Endothelial cell of umbilical vein (primary cell): ENCODE measurements at regions not wholly inside any gene's neighbourhood (a gene's known extent, or its start where the extent isn't known, plus 50 kb on each side); places are given as distances from the start of the nearest gene placed in this dataset.

Source experiments
- BruUV-seq: library from RNA; stranded (reverse); fragments of 400-500 nt; replicated peaks from 2 replicates; lab custom pipeline; 2021; lab: Mats Ljungman, UMichigan
- CTCF ChIA-PET: fragments of 300-600, 350-600 bp; sonication (Branson Sonifier 250); formaldehyde crosslinking; loops from one replicate; lab custom pipeline; 2021; ENCODE audit warnings: antibody characterized with exemption, inconsistent platforms; lab: Charles Lee
- POLR2A ChIA-PET: fragments of 300-600, 350-600 bp; sonication (Branson Sonifier 250); formaldehyde crosslinking; loops from one replicate; lab custom pipeline; 2021; ENCODE audit warnings: antibody characterized with exemption, inconsistent platforms; lab: Charles Lee
- DNase-seq: peaks from one replicate; pipeline ENCODE4 v3.0.0-alpha.2; 2011; ENCODE audit warnings: low read depth, low spot score
- FAIRE-seq: peaks from 2 replicates; lab custom pipeline; 2011; peaks lifted over from hg19 to GRCh38; lab: Jason Lieb, UNC
- H2AFZ ChIP-seq: 2 replicates; pipeline ENCODE4 v1.6.0; 2012; ENCODE audit warnings: low read depth, low read length, control low read depth, inconsistent platforms
- H3K27ac ChIP-seq: 2 replicates; pipeline ENCODE4 v1.5.1; 2011; ENCODE audit warnings: low read depth, mild to moderate bottlenecking, control low read depth, low read length, moderate library complexity; ENCODE audit not compliant: insufficient read depth
- H3K27me3 ChIP-seq, 2 experiments: 2 replicates each; pipeline versions ENCODE4 v1.6.0 to v1.6.1; 2011; ENCODE audit warnings: low read length in 2 of 2, mixed read lengths in 1 of 2; ENCODE audit not compliant: control insufficient read depth in 2 of 2, insufficient read depth in 2 of 2
- H3K36me3 ChIP-seq, 2 experiments: 2 replicates in 1 of 2; 3 replicates in 1 of 2; pipeline ENCODE4 v1.5.1; 2011; ENCODE audit warnings: low read length in 2 of 2, mild to moderate bottlenecking in 1 of 2, moderate library complexity in 1 of 2; ENCODE audit not compliant: control insufficient read depth in 2 of 2, insufficient read depth in 2 of 2; ENCODE audit errors: extremely low read depth in 1 of 2
- H3K4me1 ChIP-seq: 3 replicates; pipeline ENCODE4 v1.5.1; 2011; ENCODE audit warnings: mild to moderate bottlenecking, low read length; ENCODE audit not compliant: control insufficient read depth, insufficient read depth; ENCODE audit errors: extremely low read depth
- H3K4me2 ChIP-seq: 2 replicates; pipeline ENCODE4 v1.6.1; 2011; ENCODE audit warnings: low read length, control low read depth, mixed read lengths; ENCODE audit not compliant: insufficient read depth
- H3K4me3 ChIP-seq, 3 experiments: fragments of 200-600 bp in 1 of 3; sonication (generic), shearing (Covaris generic) in 1 of 3; replicated peaks in 1 of 3; 2 replicates each; pipeline ENCODE4 v1.5.1; 2011 to 2016; ENCODE audit warnings: control low read depth in 3 of 3, low read length in 3 of 3, mild to moderate bottlenecking in 2 of 3, inconsistent platforms in 1 of 3, low read depth in 1 of 3, moderate library complexity in 1 of 3; ENCODE audit not compliant: insufficient read depth in 1 of 3
- H3K79me2 ChIP-seq: 2 replicates; pipeline ENCODE4 v1.6.0; 2012; ENCODE audit warnings: low read length, inconsistent platforms; ENCODE audit not compliant: control insufficient read depth, insufficient read depth
- H3K9ac ChIP-seq: replicated peaks from 2 replicates; pipeline ENCODE3; 2011; ENCODE audit warnings: low read length, control low read depth; ENCODE audit not compliant: insufficient read depth; ENCODE audit errors: extremely low read depth
- H3K9me1 ChIP-seq: replicated peaks from 3 replicates; pipeline ENCODE4 v1.6.0; 2011; ENCODE audit warnings: mild to moderate bottlenecking, low read length; ENCODE audit not compliant: control insufficient read depth, insufficient read depth; ENCODE audit errors: extremely low read depth
- H3K9me3 ChIP-seq: replicated peaks from 2 replicates; pipeline ENCODE4 v1.5.1; 2012; ENCODE audit warnings: low read length, inconsistent platforms; ENCODE audit not compliant: control insufficient read depth, insufficient read depth
- H4K20me1 ChIP-seq: replicated peaks from 2 replicates; pipeline ENCODE3; 2011; ENCODE audit warnings: mild to moderate bottlenecking, low read length; ENCODE audit not compliant: control insufficient read depth, insufficient read depth; ENCODE audit errors: extremely low read depth
- EZH2 ChIP-seq: IDR thresholded peaks from 2 replicates; pipeline ENCODE4 v1.6.1; 2012; ENCODE audit warnings: borderline replicate concordance, low read depth, mild to moderate bottlenecking, moderate library complexity, low read length, inconsistent platforms; ENCODE audit not compliant: severe bottlenecking
- FOS ChIP-seq: IDR thresholded peaks from 2 replicates; pipeline ENCODE4 v1.6.1; 2011; ENCODE audit warnings: mild to moderate bottlenecking, low read length, moderate library complexity, borderline replicate concordance; ENCODE audit not compliant: insufficient read depth
- GATA2 ChIP-seq: IDR thresholded peaks from 2 replicates; pipeline ENCODE4 v1.7.0; 2011; ENCODE audit warnings: low read depth, mild to moderate bottlenecking, moderate library complexity, mixed read lengths, low read length; ENCODE audit not compliant: insufficient read length, insufficient read depth
- JUN ChIP-seq: IDR thresholded peaks from 2 replicates; pipeline ENCODE4 v1.6.1; 2011; ENCODE audit warnings: borderline replicate concordance, low read depth; ENCODE audit not compliant: insufficient read length, insufficient read depth
- MYC ChIP-seq: IDR thresholded peaks from one replicate; pipeline ENCODE4 v1.6.1; 2011; ENCODE audit warnings: mild to moderate bottlenecking, low read depth, low read length
- POLR2A ChIP-seq: IDR thresholded peaks from 2 replicates; pipeline ENCODE4 v1.6.1; 2012; ENCODE audit warnings: low read depth, mild to moderate bottlenecking, control low read depth, low read length
- POLR2AphosphoS5 ChIP-seq: IDR thresholded peaks from 2 replicates; pipeline ENCODE4 v1.6.1; 2012; ENCODE audit warnings: low read depth, mild to moderate bottlenecking, control low read depth, low read length, moderate library complexity; ENCODE audit not compliant: insufficient read depth
- dilution Hi-C: fragments of 300-500 bp; cut with MboI; formaldehyde crosslinking; loops from one replicate; pipeline ENCODE4 v1.15.0; 2019; ENCODE audit warnings: low sequenced_read_pairs; ENCODE audit not compliant: extremely low pct_ligation_motif_present
- intact Hi-C: fragments of 100-400 bp; cut with micrococcal nuclease; formaldehyde crosslinking; loops from one replicate; pipeline ENCODE4 v1.10.0; 2022
- TF ChIP-seq, protein P1 (sequence below): IDR thresholded peaks from 2 replicates; pipeline ENCODE4 v1.6.1; 2011; ENCODE audit not compliant: insufficient read depth, insufficient read length
- TF ChIP-seq, protein P2 (sequence below), 2 donors: IDR thresholded peaks; 1 replicate in 1 of 2; 2 replicates in 1 of 2; pipeline ENCODE4 v1.5.1; 2011; ENCODE audit warnings: low read length in 2 of 2, mild to moderate bottlenecking in 2 of 2, moderate library complexity in 2 of 2, control low read depth in 1 of 2, inconsistent platforms in 1 of 2, low read depth in 1 of 2; ENCODE audit not compliant: insufficient read depth in 1 of 2; ENCODE audit errors: extremely low read depth in 1 of 2

DNA sequence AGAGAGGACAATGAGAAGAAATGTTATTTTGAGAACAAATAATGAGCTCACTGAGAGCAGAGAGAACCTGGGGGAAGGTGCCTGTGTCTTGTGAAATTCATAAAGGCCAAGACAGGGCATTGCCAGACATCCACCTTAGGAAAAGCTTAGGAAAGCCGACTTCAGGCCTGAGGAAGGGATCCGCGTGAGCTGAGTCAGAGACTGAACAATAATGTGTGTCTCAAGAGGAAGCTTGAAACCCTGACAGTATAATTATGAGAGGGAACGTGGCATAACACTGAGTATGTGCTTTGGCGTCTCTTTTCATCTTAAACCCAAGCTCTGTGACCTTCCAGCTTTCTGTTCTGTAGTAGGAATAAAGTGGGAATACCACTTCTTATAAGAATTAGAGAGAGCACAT lies 307.2 kb downstream of the ACTR3B start:
- POLR2A ChIA-PET, result no interaction called here
- BruUV-seq, result no TSS peak
- FAIRE-seq (no peak), DNase-seq (no peak)
- Histone ChIP-seq H3K36me3 (no peaks in the 10 kb centered on the region), H2AFZ (no peak overlapping the region), H3K4me1 (no peaks in the 10 kb centered on the region), H3K9me1 (no peaks in the 10 kb centered on the region), H3K79me2 (no peaks in the 10 kb centered on the region), H3K4me2 (no peak overlapping the region), H4K20me1 (no peaks in the 10 kb centered on the region), H3K27me3 (no peaks in the 10 kb centered on the region), H3K27ac (no peak overlapping the region), H3K4me3 (no peak overlapping the region), H3K9me3 (peaks cover 3% of the 10 kb centered on the region), H3K9ac (no peak overlapping the region)
- dilution Hi-C loops, result no loop called here
- intact Hi-C loops, result no loop called here
- TF ChIP-seq EZH2 (no peak), POLR2A (no peak), FOS (no peak), POLR2AphosphoS5 (no peak), MYC (no peak), GATA2 (no peak), JUN (no peak)
- TF ChIP-seq, protein P1, sequence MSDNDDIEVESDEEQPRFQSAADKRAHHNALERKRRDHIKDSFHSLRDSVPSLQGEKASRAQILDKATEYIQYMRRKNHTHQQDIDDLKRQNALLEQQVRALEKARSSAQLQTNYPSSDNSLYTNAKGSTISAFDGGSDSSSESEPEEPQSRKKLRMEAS, result no peak
- TF ChIP-seq, protein P2, sequence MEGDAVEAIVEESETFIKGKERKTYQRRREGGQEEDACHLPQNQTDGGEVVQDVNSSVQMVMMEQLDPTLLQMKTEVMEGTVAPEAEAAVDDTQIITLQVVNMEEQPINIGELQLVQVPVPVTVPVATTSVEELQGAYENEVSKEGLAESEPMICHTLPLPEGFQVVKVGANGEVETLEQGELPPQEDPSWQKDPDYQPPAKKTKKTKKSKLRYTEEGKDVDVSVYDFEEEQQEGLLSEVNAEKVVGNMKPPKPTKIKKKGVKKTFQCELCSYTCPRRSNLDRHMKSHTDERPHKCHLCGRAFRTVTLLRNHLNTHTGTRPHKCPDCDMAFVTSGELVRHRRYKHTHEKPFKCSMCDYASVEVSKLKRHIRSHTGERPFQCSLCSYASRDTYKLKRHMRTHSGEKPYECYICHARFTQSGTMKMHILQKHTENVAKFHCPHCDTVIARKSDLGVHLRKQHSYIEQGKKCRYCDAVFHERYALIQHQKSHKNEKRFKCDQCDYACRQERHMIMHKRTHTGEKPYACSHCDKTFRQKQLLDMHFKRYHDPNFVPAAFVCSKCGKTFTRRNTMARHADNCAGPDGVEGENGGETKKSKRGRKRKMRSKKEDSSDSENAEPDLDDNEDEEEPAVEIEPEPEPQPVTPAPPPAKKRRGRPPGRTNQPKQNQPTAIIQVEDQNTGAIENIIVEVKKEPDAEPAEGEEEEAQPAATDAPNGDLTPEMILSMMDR (IDR thresholded peaks at IDR 0.05; ENCODE audit: extremely low read depth in 1 of 2, insufficient read depth in 1 of 2, low read depth in 1 of 2, low read length in 2 of 2), result no peak
- CTCF ChIA-PET, result no interaction called here
